Central memory CD8-positive, alpha-beta T cell (primary cell): ENCODE measurements at regions not wholly inside any gene's neighbourhood (a gene's known extent, or its start where the extent isn't known, plus 50 kb on each side); places are given as distances from the start of the nearest gene placed in this dataset.
"Not testable (repeated sequence)": the region's sequence is repeated elsewhere in the genome, so short reads cannot be mapped to it uniquely, and the experiment has no call there.

ENCODE experiments used
- ATAC-seq: fragments of 150-1000 bp; cut with Tn5 transposase; replicated peaks from 2 replicates; pipeline ENCODE4 v1.10.0; 2022; ENCODE audit warnings: mild to moderate bottlenecking, moderate FRiP score, moderate number of reproducible peaks; ENCODE audit not compliant: poor library complexity, severe bottlenecking; ENCODE audit errors: extremely low read depth
- DNase-seq, 2 donors: peaks; one replicate each; pipeline ENCODE4 v3.0.0; 2021; ENCODE audit warnings: low spot score in 2 of 2
- H3K27ac Mint-ChIP-seq: one replicate; pipeline ENCODE4 v1.8.0; 2022; ENCODE audit warnings: low read depth, mild to moderate bottlenecking, moderate library complexity, mixed read lengths
- H3K27me3 Mint-ChIP-seq: one replicate; pipeline ENCODE4 v1.8.0; 2022; ENCODE audit warnings: mixed read lengths
- H3K36me3 Mint-ChIP-seq: one replicate; pipeline ENCODE4 v1.8.0; 2022; ENCODE audit warnings: mild to moderate bottlenecking, moderate library complexity, mixed read lengths; ENCODE audit not compliant: insufficient read depth
- H3K4me1 Mint-ChIP-seq: one replicate; pipeline ENCODE4 v1.8.0; 2022; ENCODE audit warnings: mixed read lengths
- H3K4me3 Mint-ChIP-seq: one replicate; pipeline ENCODE4 v1.8.0; 2022; ENCODE audit warnings: mild to moderate bottlenecking, moderate library complexity, mixed read lengths
- H3K9me3 Mint-ChIP-seq: one replicate; pipeline ENCODE4 v1.8.0; 2022; ENCODE audit warnings: mixed read lengths

- no peaks in the 10 kb centered on the region for H3K36me3 Mint-ChIP-seq
- H3K27ac Mint-ChIP-seq = no peak overlapping the region
- peaks cover 17% of the 10 kb centered on the region for H3K27me3 Mint-ChIP-seq
- no peaks in the 10 kb centered on the region for H3K4me1 Mint-ChIP-seq
- ATAC-seq (no peak), DNase-seq (no peak)
- H3K9me3 Mint-ChIP-seq = no peaks in the 10 kb centered on the region
- H3K4me3 Mint-ChIP-seq = no peak overlapping the region
These were observed 150.1 kb upstream of the TSC22D1 start for GRCh38 chr13:44726214-44726613.

DNA sequence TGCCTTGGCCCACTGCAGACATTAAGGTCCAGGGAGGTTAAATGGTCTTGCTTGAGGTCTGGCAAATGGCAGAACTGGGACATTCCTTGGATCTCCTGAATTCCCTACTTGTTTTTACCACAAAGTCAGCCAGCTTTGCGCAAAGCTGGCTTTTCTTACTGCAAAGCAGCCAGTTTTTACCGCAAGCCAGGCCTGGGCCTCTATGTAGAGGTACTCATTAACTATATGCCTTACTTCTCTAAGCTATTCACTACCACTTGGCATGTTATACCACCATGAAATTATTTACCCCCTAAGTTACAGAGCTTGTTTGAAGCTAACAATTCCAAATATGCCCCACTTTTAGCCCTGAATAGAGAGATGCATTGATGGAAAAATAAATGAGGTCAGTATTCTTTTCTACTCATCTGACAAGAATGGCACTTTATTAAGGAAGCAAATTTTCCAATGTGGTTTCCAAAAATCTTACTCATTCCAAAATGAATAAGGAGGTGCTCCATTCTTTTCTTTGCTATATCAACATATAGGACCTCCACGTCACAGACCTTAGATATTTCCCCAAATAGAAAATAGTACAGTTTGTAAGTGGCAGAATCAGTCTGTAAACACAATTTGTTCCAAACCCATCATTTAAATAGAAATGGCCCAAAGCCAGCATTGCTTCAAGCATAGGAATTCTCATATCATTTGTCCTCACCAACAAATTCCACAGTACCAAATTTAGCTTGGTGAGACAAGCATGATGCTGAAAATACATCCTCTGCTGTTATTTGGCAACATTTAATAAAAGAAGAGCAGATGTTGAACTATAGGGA, 143.9 kb upstream of the TSC22D1 start:
- no peak overlapping the region for H3K4me3 Mint-ChIP-seq
- H3K27ac Mint-ChIP-seq = no peak overlapping the region
- peaks cover 13% of the 10 kb centered on the region for H3K27me3 Mint-ChIP-seq
- no peaks in the 10 kb centered on the region for H3K36me3 Mint-ChIP-seq
- no peaks in the 10 kb centered on the region for H3K4me1 Mint-ChIP-seq
- H3K9me3 Mint-ChIP-seq = no peaks in the 10 kb centered on the region
- no peak for ATAC-seq
- DNase-seq = no peak

DNA sequence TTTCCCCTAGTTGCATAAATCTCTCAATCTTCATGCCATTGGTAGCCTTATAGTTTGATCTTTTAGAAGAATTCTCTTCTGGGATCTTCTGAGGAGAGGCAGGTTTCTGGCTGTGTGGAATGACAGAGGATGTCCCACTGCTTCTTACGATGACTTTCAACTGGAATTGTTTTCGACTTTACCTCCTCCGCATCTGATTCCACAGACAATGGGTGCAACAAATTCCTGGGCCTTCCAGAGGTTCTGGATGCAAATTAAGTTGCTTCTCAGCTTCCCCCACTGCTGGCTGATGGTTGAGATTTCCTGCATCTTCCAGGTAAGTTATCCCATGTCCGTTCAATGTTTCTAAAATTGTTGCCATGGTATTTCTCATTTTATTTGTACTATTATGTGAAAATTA, 142.3 kb upstream of the TSC22D1 start:
- H3K4me3 Mint-ChIP-seq = no peak overlapping the region
- no peak for ATAC-seq
- DNase-seq = no peak
- H3K36me3 Mint-ChIP-seq = peaks cover 1% of the 10 kb centered on the region
- no peak overlapping the region for H3K27ac Mint-ChIP-seq
- H3K9me3 Mint-ChIP-seq = no peaks in the 10 kb centered on the region
- H3K4me1 Mint-ChIP-seq = no peaks in the 10 kb centered on the region
- peaks cover 13% of the 10 kb centered on the region for H3K27me3 Mint-ChIP-seq

- no peak for DNase-seq
- no peak overlapping the region for H3K4me3 Mint-ChIP-seq
- H3K27ac Mint-ChIP-seq = no peak overlapping the region
- peaks cover 18% of the 10 kb centered on the region for H3K27me3 Mint-ChIP-seq
- ATAC-seq = no peak
- H3K9me3 Mint-ChIP-seq = no peaks in the 10 kb centered on the region
- no peaks in the 10 kb centered on the region for H3K4me1 Mint-ChIP-seq
- peaks cover 1% of the 10 kb centered on the region for H3K36me3 Mint-ChIP-seq
These were observed 139.4 kb upstream of the TSC22D1 start for GRCh38 chr13:44715287-44716230.

DNA sequence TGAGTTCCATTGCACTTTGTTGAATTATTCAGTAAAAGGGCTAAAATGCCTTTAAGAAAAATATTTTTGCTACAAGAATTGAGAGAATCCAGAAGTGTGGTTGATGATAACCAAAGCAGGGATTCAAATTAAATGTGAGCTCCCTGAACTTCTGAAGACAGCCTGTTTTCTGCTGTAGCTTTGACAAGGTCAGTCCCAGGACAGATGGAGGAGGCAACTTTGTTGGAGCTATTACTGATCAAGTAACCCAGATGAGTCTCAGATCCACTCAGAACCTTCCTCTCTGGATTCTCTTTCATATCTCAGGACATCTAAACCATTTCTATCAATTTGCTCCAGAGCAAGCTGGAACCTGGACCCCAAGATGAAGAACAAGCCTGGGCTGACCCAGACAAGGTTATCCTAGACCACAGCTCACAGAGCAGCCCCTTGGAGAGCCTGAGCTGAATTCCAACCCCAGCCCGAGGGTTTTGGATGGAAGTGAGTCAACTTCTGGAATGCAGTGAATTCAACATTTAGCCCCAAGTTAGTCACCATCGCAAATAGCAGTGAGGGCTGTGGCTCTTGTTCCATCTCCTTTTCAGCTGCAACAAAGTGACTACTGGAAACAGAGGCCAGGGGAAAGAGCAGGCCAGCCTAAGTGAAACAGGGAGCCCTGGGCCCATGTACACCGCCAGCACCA, 137.8 kb upstream of the TSC22D1 start:
- peaks cover 1% of the 10 kb centered on the region for H3K36me3 Mint-ChIP-seq
- no peak overlapping the region for H3K4me3 Mint-ChIP-seq
- H3K27ac Mint-ChIP-seq = no peak overlapping the region
- DNase-seq (no peak), ATAC-seq (no peak)
- H3K9me3 Mint-ChIP-seq = no peaks in the 10 kb centered on the region
- H3K4me1 Mint-ChIP-seq = no peaks in the 10 kb centered on the region
- peaks cover 19% of the 10 kb centered on the region for H3K27me3 Mint-ChIP-seq

- H3K36me3 Mint-ChIP-seq = peaks cover 3% of the 10 kb centered on the region
- H3K9me3 Mint-ChIP-seq = no peaks in the 10 kb centered on the region
- DNase-seq (no peak), ATAC-seq (no peak)
- H3K27ac Mint-ChIP-seq = no peak overlapping the region
- no peaks in the 10 kb centered on the region for H3K4me1 Mint-ChIP-seq
- no peak overlapping the region for H3K4me3 Mint-ChIP-seq
- peaks cover 7% of the 10 kb centered on the region for H3K27me3 Mint-ChIP-seq
These were observed 135.6 kb upstream of the TSC22D1 start for GRCh38 chr13:44711706-44712105.

DNA sequence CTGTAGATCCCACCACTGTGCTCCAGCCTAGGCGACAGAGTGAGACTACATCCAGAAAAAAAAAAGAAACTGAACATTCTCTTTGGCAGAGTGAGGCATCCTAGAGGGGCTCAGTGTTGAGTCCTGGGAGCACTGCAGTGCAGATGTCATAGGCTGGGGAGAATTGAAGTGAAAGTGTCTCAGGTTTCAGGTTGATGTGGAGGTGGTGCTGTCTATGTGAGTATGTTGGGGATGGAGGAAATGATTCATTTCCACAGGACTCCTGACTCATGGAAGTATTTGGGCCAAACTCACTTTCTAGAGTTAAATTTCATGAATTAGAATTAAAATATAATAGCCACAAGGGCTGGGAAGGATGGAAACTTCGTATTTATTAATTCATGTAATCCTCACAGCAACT, 134.4 kb upstream of the TSC22D1 start:
- no peak overlapping the region for H3K4me3 Mint-ChIP-seq
- H3K27ac Mint-ChIP-seq = no peak overlapping the region
- no peak for ATAC-seq
- no peak for DNase-seq
- peaks cover 3% of the 10 kb centered on the region for H3K36me3 Mint-ChIP-seq
- no peaks in the 10 kb centered on the region for H3K9me3 Mint-ChIP-seq
- H3K27me3 Mint-ChIP-seq = peaks cover 7% of the 10 kb centered on the region
- no peaks in the 10 kb centered on the region for H3K4me1 Mint-ChIP-seq

DNA sequence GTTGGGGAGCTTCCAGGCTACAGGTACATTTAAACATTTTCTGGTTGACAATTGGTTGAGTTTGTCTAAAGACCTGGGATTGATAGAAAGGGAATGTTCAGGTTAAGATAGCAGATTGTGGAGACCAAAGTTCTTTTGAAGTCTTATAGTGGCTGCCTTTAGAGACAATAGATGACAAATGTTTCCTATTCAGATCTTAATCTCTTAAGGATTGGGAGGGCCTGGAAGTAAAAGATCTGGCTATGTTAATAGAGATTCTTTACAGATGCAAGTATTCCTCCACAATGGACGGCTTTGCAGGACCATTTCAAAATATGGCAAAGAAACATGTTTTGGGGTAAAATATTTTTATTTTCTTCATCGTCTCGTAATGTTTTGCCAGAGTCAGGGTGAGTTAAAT, 128.7 kb upstream of the TSC22D1 start:
- not testable (repeated sequence) for H3K27ac Mint-ChIP-seq, H3K4me1 Mint-ChIP-seq, H3K9me3 Mint-ChIP-seq, DNase-seq, ATAC-seq, H3K4me3 Mint-ChIP-seq, H3K36me3 Mint-ChIP-seq
- H3K27me3 Mint-ChIP-seq = peaks cover 15% of the 10 kb centered on the region

GRCh38 chr13:44703371-44703770, 127.2 kb upstream of the TSC22D1 start:
- Mint-ChIP-seq H3K4me3 (no peak overlapping the region), H3K36me3 (peaks cover 2% of the 10 kb centered on the region), H3K9me3 (no peaks in the 10 kb centered on the region), H3K27ac (no peak overlapping the region), H3K4me1 (no peaks in the 10 kb centered on the region), H3K27me3 (peaks cover 22% of the 10 kb centered on the region)
- ATAC-seq (no peak), DNase-seq (no peak)

DNA sequence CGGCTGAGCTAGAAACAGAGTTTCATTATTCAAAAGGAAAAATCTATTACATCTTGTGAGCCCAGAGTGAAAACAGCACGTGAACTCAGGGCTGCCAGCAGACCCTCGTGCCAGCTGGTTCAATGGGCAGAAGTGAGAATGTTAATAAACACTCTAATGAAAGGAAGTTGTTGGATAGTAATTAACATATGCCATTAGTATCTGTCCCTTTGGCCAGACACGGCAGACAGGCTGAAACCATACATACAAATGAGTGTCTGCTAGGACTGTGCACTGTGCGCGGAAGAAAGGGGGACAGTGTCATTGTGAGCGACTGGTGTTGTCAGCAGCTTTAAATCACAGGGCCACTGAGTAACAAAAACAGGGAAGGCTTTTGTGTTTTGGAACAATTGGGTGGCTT, 121.9 kb upstream of the TSC22D1 start:
- H3K4me3 Mint-ChIP-seq = no peak overlapping the region
- H3K27me3 Mint-ChIP-seq = peaks cover 21% of the 10 kb centered on the region
- H3K9me3 Mint-ChIP-seq = no peaks in the 10 kb centered on the region
- H3K27ac Mint-ChIP-seq = no peak overlapping the region
- H3K4me1 Mint-ChIP-seq = no peaks in the 10 kb centered on the region
- ATAC-seq (no peak), DNase-seq (no peak)
- H3K36me3 Mint-ChIP-seq = no peaks in the 10 kb centered on the region

GRCh38 chr13:44697058-44697457, 120.9 kb upstream of the TSC22D1 start:
- Mint-ChIP-seq H3K4me1 (no peaks in the 10 kb centered on the region), H3K4me3 (no peak overlapping the region), H3K36me3 (no peaks in the 10 kb centered on the region), H3K27me3 (peaks cover 21% of the 10 kb centered on the region), H3K27ac (no peak overlapping the region), H3K9me3 (no peaks in the 10 kb centered on the region)
- DNase-seq = no peak
- ATAC-seq = no peak

- DNase-seq (no peak), ATAC-seq (no peak)
- Mint-ChIP-seq H3K4me3 (no peak overlapping the region), H3K27me3 (peaks cover 21% of the 10 kb centered on the region), H3K4me1 (no peaks in the 10 kb centered on the region), H3K27ac (no peak overlapping the region), H3K36me3 (peaks cover 2% of the 10 kb centered on the region), H3K9me3 (no peaks in the 10 kb centered on the region)
These were observed 119.4 kb upstream of the TSC22D1 start for GRCh38 chr13:44695520-44695919.
